Neuronal stem cell (in vitro differentiated cells): ENCODE measurements at regions not wholly inside any gene's neighbourhood (a gene's known extent, or its start where the extent isn't known, plus 50 kb on each side); places are given as distances from the start of the nearest gene placed in this dataset.

ENCODE experiments used
- DNase-seq: peaks from one replicate; pipeline ENCODE4 v3.0.0-alpha.2; 2013; ENCODE audit warnings: low spot score
- H2AFZ ChIP-seq: one replicate; pipeline ENCODE4 v1.6.1; 2013; ENCODE audit warnings: mild to moderate bottlenecking, low read length, inconsistent platforms
- H2AK5ac ChIP-seq: 2 replicates; pipeline ENCODE4 v1.6.1; 2013; ENCODE audit warnings: low read depth, mild to moderate bottlenecking, inconsistent platforms, low read length, moderate library complexity, mixed read lengths
- H2BK120ac ChIP-seq: 2 replicates; pipeline ENCODE4 v1.6.1; 2013; ENCODE audit warnings: low read depth, mild to moderate bottlenecking, inconsistent platforms, low read length, moderate library complexity, mixed read lengths
- H2BK12ac ChIP-seq: one replicate; pipeline ENCODE4 v1.6.1; 2013; ENCODE audit warnings: low read length, inconsistent platforms
- H2BK15ac ChIP-seq: 2 replicates; pipeline ENCODE4 v1.6.1; 2013; ENCODE audit warnings: mild to moderate bottlenecking, low read length, inconsistent platforms, mixed read lengths
- H2BK5ac ChIP-seq: one replicate; pipeline ENCODE4 v1.6.1; 2013; ENCODE audit warnings: inconsistent platforms, mild to moderate bottlenecking, low read length, moderate library complexity
- H3K14ac ChIP-seq: one replicate; pipeline ENCODE4 v1.6.1; 2013; ENCODE audit warnings: low read length, inconsistent platforms
- H3K18ac ChIP-seq: 2 replicates; pipeline ENCODE4 v1.6.1; 2013; ENCODE audit warnings: low read length, inconsistent platforms
- H3K23ac ChIP-seq: 2 replicates; pipeline ENCODE4 v1.6.1; 2013; ENCODE audit warnings: low read depth, mild to moderate bottlenecking, mixed read lengths, low read length, inconsistent platforms; ENCODE audit not compliant: poor library complexity
- H3K27ac ChIP-seq: replicated peaks from 3 replicates; pipeline ENCODE4 v1.5.1; 2013; ENCODE audit warnings: low read length, inconsistent platforms
- H3K27me3 ChIP-seq, 3 experiments: 2 replicates each; pipeline ENCODE4 v1.6.1; 2013; ENCODE audit warnings: low read length in 3 of 3, mild to moderate bottlenecking in 2 of 3, inconsistent platforms in 1 of 3, low read depth in 1 of 3, mixed read lengths in 1 of 3, moderate library complexity in 1 of 3; ENCODE audit not compliant: control insufficient read depth in 3 of 3, insufficient read depth in 3 of 3
- H3K36me3 ChIP-seq, 2 donors: replicated peaks in 1 of 2; 2 replicates each; pipeline ENCODE4 v1.6.1; 2013; ENCODE audit warnings: low read length in 2 of 2; ENCODE audit not compliant: control insufficient read depth in 2 of 2, insufficient read depth in 2 of 2
- H3K4ac ChIP-seq: 2 replicates; pipeline ENCODE4 v1.6.1; 2013; ENCODE audit warnings: inconsistent platforms, mild to moderate bottlenecking, low read length, moderate library complexity
- H3K4me1 ChIP-seq, 2 donors: 1 replicate in 1 of 2; 2 replicates in 1 of 2; pipeline ENCODE4 v1.6.1; 2013; ENCODE audit warnings: low read length in 2 of 2, low read depth in 1 of 2; ENCODE audit not compliant: control insufficient read depth in 2 of 2, insufficient read depth in 1 of 2
- H3K4me2 ChIP-seq: one replicate; pipeline ENCODE4 v1.6.1; 2013; ENCODE audit warnings: mild to moderate bottlenecking, low read length, inconsistent platforms; ENCODE audit not compliant: insufficient read depth, poor library complexity, severe bottlenecking
- H3K4me3 ChIP-seq, 2 donors: 2 replicates each; pipeline ENCODE4 v1.5.1; 2013; ENCODE audit warnings: low read length in 2 of 2, mild to moderate bottlenecking in 2 of 2, inconsistent platforms in 1 of 2, moderate library complexity in 1 of 2
- H3K79me1 ChIP-seq: one replicate; pipeline ENCODE4 v1.6.1; 2013; ENCODE audit warnings: low read depth, mild to moderate bottlenecking, inconsistent platforms, low read length, moderate library complexity
- H3K9ac ChIP-seq: one replicate; pipeline ENCODE4 v1.6.1; 2013; ENCODE audit warnings: mild to moderate bottlenecking, low read depth, low read length, inconsistent platforms; ENCODE audit not compliant: poor library complexity
- H3K9me3 ChIP-seq, 2 donors: replicated peaks in 1 of 2; 2 replicates each; pipeline versions ENCODE3 to v1.6.1; 2013; ENCODE audit warnings: low read length in 2 of 2, mild to moderate bottlenecking in 2 of 2, inconsistent platforms in 1 of 2, low read depth in 1 of 2, mixed read lengths in 1 of 2, moderate library complexity in 1 of 2; ENCODE audit not compliant: control insufficient read depth in 2 of 2, insufficient read depth in 1 of 2
- H4K8ac ChIP-seq: one replicate; pipeline ENCODE4 v1.6.1; 2013; ENCODE audit warnings: low read depth, mild to moderate bottlenecking, inconsistent platforms, low read length, moderate library complexity
- H4K91ac ChIP-seq: one replicate; pipeline ENCODE4 v1.6.1; 2013; ENCODE audit warnings: low read length, low read depth, mild to moderate bottlenecking, inconsistent platforms; ENCODE audit not compliant: poor library complexity
- WGBS, 2 donors: extraction: QIAGEN DNeasy Blood & Tissue Kit; methylation state at CpG; one replicate each; pipeline ENCODE4 v1.1.7; 2013; ENCODE audit warnings: missing lambda C conversion rate in 2 of 2, mixed read lengths in 1 of 2; ENCODE audit not compliant: insufficient read length in 2 of 2, insufficient replicate concordance in 1 of 2; ENCODE audit errors: extremely low coverage in 2 of 2; 5-methylcytosine and 5-hydroxymethylcytosine counted together

- no peak overlapping the region for H3K9ac ChIP-seq
- H2AK5ac ChIP-seq: no peak overlapping the region
- H3K27me3 ChIP-seq: no peaks in the 10 kb centered on the region
- DNase-seq: no peak
- H2BK5ac ChIP-seq: no peak overlapping the region
- no peak overlapping the region for H3K23ac ChIP-seq
- H3K9me3 ChIP-seq: no peaks in the 10 kb centered on the region
- H3K18ac ChIP-seq: no peak overlapping the region
- H4K91ac ChIP-seq: no peak overlapping the region
- H3K27ac ChIP-seq: no peak overlapping the region
- no peak overlapping the region for H3K4ac ChIP-seq
- no peak overlapping the region for H4K8ac ChIP-seq
- no peak overlapping the region for H2AFZ ChIP-seq
- H3K14ac ChIP-seq: no peak overlapping the region
- H3K4me2 ChIP-seq: no peak overlapping the region
- no peaks in the 10 kb centered on the region for H3K36me3 ChIP-seq
- H2BK15ac ChIP-seq: no peak overlapping the region
- H3K4me3 ChIP-seq: no peak overlapping the region
- no peak overlapping the region for H2BK120ac ChIP-seq
- H3K79me1 ChIP-seq: no peaks in the 10 kb centered on the region
- WGBS, 2 donors: no CpG with 5 or more reads among the region's 5 CpGs
- H3K4me1 ChIP-seq: peaks cover 0 to 1% of the 10 kb centered on the region in 2 donors
- H2BK12ac ChIP-seq: no peak overlapping the region
Measured at GRCh38 chr2:136495636-136496035, 269.7 kb upstream of the THSD7B start.

GRCh38 chr2:136492901-136493300 is 272.4 kb upstream of the THSD7B start:
- Histone ChIP-seq H3K4ac (no peak overlapping the region), H2AFZ (no peak overlapping the region), H2BK5ac (no peak overlapping the region), H2BK12ac (no peak overlapping the region), H4K91ac (no peak overlapping the region), H3K4me1 (peaks cover 0 to 1% of the 10 kb centered on the region in 2 donors), H3K36me3 (no peaks in the 10 kb centered on the region), H2BK120ac (no peak overlapping the region), H3K4me2 (no peak overlapping the region), H4K8ac (no peak overlapping the region), H3K18ac (no peak overlapping the region), H3K9me3 (peaks cover 0 to 2% of the 10 kb centered on the region in 2 donors), H3K79me1 (no peaks in the 10 kb centered on the region), H3K4me3 (no peak overlapping the region), H3K27ac (no peak overlapping the region), H3K23ac (no peak overlapping the region), H3K9ac (no peak overlapping the region), H2AK5ac (no peak overlapping the region), H2BK15ac (no peak overlapping the region), H3K14ac (no peak overlapping the region), H3K27me3 (no peaks in the 10 kb centered on the region)
- no CpG with 5 or more reads among the region's 8 CpGs for whole genome bisulfite sequencing, 2 donors
- no peak for DNase-seq

- H3K36me3 ChIP-seq: no peaks in the 10 kb centered on the region
- no peak overlapping the region for H3K23ac ChIP-seq
- no peak overlapping the region for H3K27ac ChIP-seq
- H3K9ac ChIP-seq: no peak overlapping the region
- H3K4me2 ChIP-seq: no peak overlapping the region
- H2BK15ac ChIP-seq: no peak overlapping the region
- H2BK120ac ChIP-seq: no peak overlapping the region
- H3K4me1 ChIP-seq: peaks cover 0 to 1% of the 10 kb centered on the region in 2 donors
- no peak overlapping the region for H3K14ac ChIP-seq
- no peak overlapping the region for H4K8ac ChIP-seq
- no peak overlapping the region for H4K91ac ChIP-seq
- WGBS, 2 donors: no CpG with 5 or more reads among the region's 3 CpGs
- H2AFZ ChIP-seq: no peak overlapping the region
- H2BK5ac ChIP-seq: no peak overlapping the region
- H3K79me1 ChIP-seq: no peaks in the 10 kb centered on the region
- no peak overlapping the region for H3K18ac ChIP-seq
- H3K4me3 ChIP-seq: no peak overlapping the region
- no peaks in the 10 kb centered on the region for H3K27me3 ChIP-seq
- peaks cover 0 to 2% of the 10 kb centered on the region in 2 donors for H3K9me3 ChIP-seq
- no peak overlapping the region for H2BK12ac ChIP-seq
- no peak for DNase-seq
- H3K4ac ChIP-seq: no peak overlapping the region
- H2AK5ac ChIP-seq: no peak overlapping the region
Measured at GRCh38 chr2:136490100-136490499, 275.2 kb upstream of the THSD7B start.

GRCh38 chr2:136487421-136487820 is 277.9 kb upstream of the THSD7B start:
- no peak for DNase-seq
- peaks cover 0 to 3% of the 10 kb centered on the region in 2 donors for H3K4me1 ChIP-seq
- no peak overlapping the region for H3K18ac ChIP-seq
- no peak overlapping the region for H4K91ac ChIP-seq
- H3K27ac ChIP-seq: no peak overlapping the region
- H3K79me1 ChIP-seq: no peaks in the 10 kb centered on the region
- no peak overlapping the region for H2AK5ac ChIP-seq
- H3K9me3 ChIP-seq: peaks cover 0 to 2% of the 10 kb centered on the region in 2 donors
- no peak overlapping the region for H2BK120ac ChIP-seq
- H3K4me2 ChIP-seq: no peak overlapping the region
- H3K23ac ChIP-seq: no peak overlapping the region
- no CpG with 5 or more reads among the region's 2 CpGs for WGBS, 2 donors
- H3K36me3 ChIP-seq: no peaks in the 10 kb centered on the region
- H2AFZ ChIP-seq: no peak overlapping the region
- no peak overlapping the region for H2BK12ac ChIP-seq
- H3K27me3 ChIP-seq: no peaks in the 10 kb centered on the region
- no peak overlapping the region for H3K4me3 ChIP-seq
- H3K14ac ChIP-seq: no peak overlapping the region
- H3K9ac ChIP-seq: no peak overlapping the region
- no peak overlapping the region for H2BK15ac ChIP-seq
- H3K4ac ChIP-seq: no peak overlapping the region
- H4K8ac ChIP-seq: no peak overlapping the region
- H2BK5ac ChIP-seq: no peak overlapping the region
